SK-N-SH treated with all-trans-retinoic acid at 6 μM for 48 hours (cell line): ENCODE measurements at regions not wholly inside any gene's neighbourhood (a gene's known extent, or its start where the extent isn't known, plus 50 kb on each side); places are given as distances from the start of the nearest gene placed in this dataset.

Source experiments
- ATAC-seq: fragments of 200-7000 bp; cut with Tn5 transposase; 3 replicates; pipeline ENCODE4 v1.9.1; 2020; ENCODE audit warnings: mild to moderate bottlenecking, moderate library complexity
- BACH2 ChIP-seq: fragments of 250-450 bp; sonication (Bioruptor Pico); IDR thresholded peaks from 2 replicates; pipeline ENCODE4 v1.9.0; 2021; ENCODE audit warnings: mild to moderate bottlenecking, borderline replicate concordance
- CSDC2 ChIP-seq: fragments of 250-450 bp; sonication (Bioruptor Pico); IDR thresholded peaks from 2 replicates; pipeline ENCODE4 v1.5.0; 2020; ENCODE audit warnings: mild to moderate bottlenecking, moderate library complexity
- CSRNP3 ChIP-seq: fragments of 250-450 bp; sonication (Bioruptor Pico); IDR thresholded peaks from 2 replicates; pipeline ENCODE4 v1.5.1; 2021; ENCODE audit warnings: mild to moderate bottlenecking, moderate library complexity
- ESRRG ChIP-seq: fragments of 250-450 bp; sonication (Bioruptor Pico); IDR thresholded peaks from 2 replicates; pipeline ENCODE4 v1.6.1; 2021; ENCODE audit warnings: mild to moderate bottlenecking
- GLIS3 ChIP-seq: fragments of 250-450 bp; sonication (Bioruptor Pico); IDR thresholded peaks from 2 replicates; pipeline ENCODE4 v1.5.0; 2020; ENCODE audit warnings: mild to moderate bottlenecking, moderate library complexity
- ISL1 ChIP-seq: fragments of 250-450 bp; sonication (Bioruptor Pico); IDR thresholded peaks from 2 replicates; pipeline ENCODE4 v2.1.2; 2022; ENCODE audit warnings: mild to moderate bottlenecking, moderate library complexity
- OSR1 ChIP-seq: fragments of 250-450 bp; sonication (Bioruptor Pico); IDR thresholded peaks from 2 replicates; pipeline ENCODE4 v1.8.0; 2022; ENCODE audit warnings: moderate library complexity, mild to moderate bottlenecking, inconsistent platforms
- PATZ1 ChIP-seq: fragments of 250-450 bp; sonication (Bioruptor Pico); IDR thresholded peaks from 2 replicates; pipeline ENCODE4 v1.8.0; 2020; ENCODE audit warnings: mild to moderate bottlenecking, moderate library complexity, borderline replicate concordance
- PPARA ChIP-seq: fragments of 250-450 bp; sonication (Bioruptor Pico); IDR thresholded peaks from 2 replicates; pipeline ENCODE4 v1.5.0; 2020; ENCODE audit warnings: mild to moderate bottlenecking, borderline replicate concordance
- RARB ChIP-seq: fragments of 250-450 bp; sonication (Bioruptor Pico); IDR thresholded peaks from 2 replicates; pipeline ENCODE4 v1.8.0; 2021; ENCODE audit warnings: mild to moderate bottlenecking, moderate library complexity
- SNAI2 ChIP-seq: fragments of 250-450 bp; sonication (Bioruptor Pico); IDR thresholded peaks from 2 replicates; pipeline ENCODE4 v1.5.0; 2020; ENCODE audit warnings: mild to moderate bottlenecking, moderate library complexity
- TSHZ2 ChIP-seq: fragments of 250-450 bp; sonication (Bioruptor Pico); IDR thresholded peaks from 2 replicates; pipeline ENCODE4 v1.5.0; 2020; ENCODE audit warnings: mild to moderate bottlenecking, moderate library complexity
- ZC3H10 ChIP-seq: fragments of 250-450 bp; sonication (Bioruptor Pico); IDR thresholded peaks from 2 replicates; pipeline ENCODE4 v1.5.1; 2021; ENCODE audit warnings: mild to moderate bottlenecking, moderate library complexity
- ZFP3 ChIP-seq: fragments of 250-450 bp; sonication (Bioruptor Pico); IDR thresholded peaks from 2 replicates; pipeline ENCODE4 v1.5.0; 2020; ENCODE audit warnings: mild to moderate bottlenecking, moderate library complexity
- ZFP30 ChIP-seq: fragments of 450-650 bp; formaldehyde crosslinking; IDR thresholded peaks from 2 replicates; pipeline ENCODE4 v1.5.0; 2022; ENCODE audit warnings: mild to moderate bottlenecking, moderate library complexity
- ZNF565 ChIP-seq: fragments of 450-650 bp; formaldehyde crosslinking; conservative IDR thresholded peaks from 2 replicates; pipeline ENCODE4 v1.5.0; 2020; ENCODE audit warnings: low read depth, mild to moderate bottlenecking, moderate library complexity
- ZNF70 ChIP-seq: fragments of 450-650 bp; formaldehyde crosslinking; IDR thresholded peaks from 2 replicates; pipeline ENCODE4 v1.5.0; 2020; ENCODE audit warnings: mild to moderate bottlenecking, moderate library complexity
- ZNF8 ChIP-seq: fragments of 450-650 bp; formaldehyde crosslinking; IDR thresholded peaks from 2 replicates; pipeline ENCODE4 v1.5.0; 2020; ENCODE audit warnings: mild to moderate bottlenecking, moderate library complexity

- TF ChIP-seq ZNF565 (CRISPR knock-in tag) (no peak), PPARA (CRISPR knock-in tag) (no peak)
- TF ChIP-seq, all 23 proteins: peak for 0
- no peak; the same call in 2 of the 3 replicates for ATAC-seq
These were observed 445.2 kb downstream of the IRS1 start for GRCh38 chr2:226354434-226354833.

GRCh38 chr2:226352941-226353560 lies 446.6 kb downstream of the IRS1 start:
- TF ChIP-seq ZNF70 (CRISPR knock-in tag) (no peak), PPARA (CRISPR knock-in tag) (no peak), CSRNP3 (CRISPR knock-in tag) (no peak), ZNF565 (CRISPR knock-in tag) (no peak), GLIS3 (no peak), PATZ1 (CRISPR knock-in tag) (no peak), BACH2 (CRISPR knock-in tag) (no peak)
- ATAC-seq: no peak

- no peak for ATAC-seq
- no peak for TF ChIP-seq ZNF565 (CRISPR knock-in tag)
- no peak for TF ChIP-seq RARB (CRISPR knock-in tag)
- no peak for TF ChIP-seq GLIS3
- TF ChIP-seq ZFP30 (CRISPR knock-in tag): no peak
- TF ChIP-seq ZC3H10 (CRISPR knock-in tag): no peak
- TF ChIP-seq TSHZ2: no peak
- no peak for TF ChIP-seq ZNF70 (CRISPR knock-in tag)
- no peak for TF ChIP-seq ZNF8
- no peak for TF ChIP-seq SNAI2
- no peak for TF ChIP-seq BACH2 (CRISPR knock-in tag)
- no peak for TF ChIP-seq PPARA (CRISPR knock-in tag)
- TF ChIP-seq CSRNP3 (CRISPR knock-in tag): no peak
These were observed 447.9 kb downstream of the IRS1 start for GRCh38 chr2:226351711-226352110.

- no peak for ATAC-seq
- TF ChIP-seq GLIS3 (no peak), RARB (CRISPR knock-in tag) (no peak), ZFP30 (CRISPR knock-in tag) (no peak), ZNF565 (CRISPR knock-in tag) (no peak), PATZ1 (CRISPR knock-in tag) (no peak), ESRRG (CRISPR knock-in tag) (no peak), ZNF8 (no peak), OSR1 (CRISPR knock-in tag) (no peak), ZNF70 (CRISPR knock-in tag) (no peak), ZC3H10 (CRISPR knock-in tag) (no peak), ZFP3 (CRISPR knock-in tag) (no peak), TSHZ2 (no peak), CSDC2 (CRISPR knock-in tag) (no peak), CSRNP3 (CRISPR knock-in tag) (no peak), BACH2 (CRISPR knock-in tag) (no peak), ISL1 (CRISPR knock-in tag) (no peak)
These were observed 460.0 kb downstream of the IRS1 start for GRCh38 chr2:226339616-226340015.
